ENCODE measurements at regions not wholly inside any gene's neighbourhood (a gene's known extent, or its start where the extent isn't known, plus 50 kb on each side); places are given as distances from the start of the nearest gene placed in this dataset.

GRCh38 chr13:103370790-103371189 is 304.6 kb upstream of the SLC10A2 start:
- Histone ChIP-seq H3K79me1 (ENCODE audit: low read depth, low read length) (no peaks in the 10 kb centered on the region), H3K4me3 (ENCODE audit: extremely low read depth in 1 of 4, insufficient read depth in 2 of 4, low read depth in 3 of 4, low read length in 4 of 4) (no peak overlapping the region), H3K4me1 (replicated peaks in 1 of 4; ENCODE audit: control insufficient read depth in 3 of 4, insufficient read depth in 4 of 4, low read length in 3 of 4) (no peaks in the 10 kb centered on the region), H3K14ac (ENCODE audit: insufficient read length) (no peak overlapping the region), H4K91ac (replicated peaks; ENCODE audit: insufficient read length, low read length) (no peak overlapping the region), H3K4ac (replicated peaks; ENCODE audit: insufficient read length, low read depth, low read length) (no peak overlapping the region), H3K23me2 (ENCODE audit: low read depth, low read length) (no peaks in the 10 kb centered on the region), H3K36me3 (ENCODE audit: control insufficient read depth in 2 of 4, insufficient read depth in 4 of 4, low read length in 3 of 4) (no peaks in the 10 kb centered on the region), H3K27ac (ENCODE audit: low read depth, low read length) (no peak overlapping the region), H2AFZ (ENCODE audit: low read length) (no peak overlapping the region), H3K18ac (ENCODE audit: extremely low read depth, low read length) (no peak overlapping the region), H2BK20ac (ENCODE audit: low read length) (no peak overlapping the region), H3K79me2 (ENCODE audit: control insufficient read depth in 1 of 2, insufficient read depth in 2 of 2, low read length in 2 of 2) (no peaks in the 10 kb centered on the region), H2BK15ac (ENCODE audit: low read length) (no peak overlapping the region), H4K20me1 (replicated peaks in 1 of 2; ENCODE audit: control insufficient read depth in 1 of 2, insufficient read depth in 2 of 2, low read length in 2 of 2) (no peaks in the 10 kb centered on the region), H2BK12ac (ENCODE audit: low read depth, low read length) (no peak overlapping the region), H3K9me3 (ENCODE audit: insufficient read depth in 2 of 2, low read depth in 1 of 2, low read length in 1 of 2) (no peaks in the 10 kb centered on the region), H2AK5ac (ENCODE audit: low read depth, low read length) (no peak overlapping the region), H2BK120ac (replicated peaks; ENCODE audit: low read depth, low read length) (no peak overlapping the region), H3K9ac (replicated peaks in 1 of 4; ENCODE audit: extremely low read depth in 1 of 4, low read depth in 3 of 4, low read length in 3 of 4) (no peak overlapping the region), H3K23ac (ENCODE audit: insufficient read length) (no peak overlapping the region), H3K27me3 (replicated peaks in 1 of 4; ENCODE audit: control insufficient read depth in 3 of 4, extremely low read depth in 1 of 4, insufficient read depth in 3 of 4, low read length in 3 of 4) (no peaks in the 10 kb centered on the region), H4K5ac (ENCODE audit: insufficient read length, low read depth, low read length) (no peak overlapping the region), H4K8ac (ENCODE audit: extremely low read depth, insufficient read depth, low read length) (no peak overlapping the region), H3K4me2 (ENCODE audit: insufficient read depth in 1 of 2, low read depth in 2 of 2, low read length in 2 of 2) (no peak overlapping the region), H2BK5ac (ENCODE audit: low read depth, low read length) (no peak overlapping the region), H3K56ac (replicated peaks; ENCODE audit: insufficient read length, low read depth, low read length) (no peak overlapping the region)
- WGBS, 2 experiments (ENCODE audit: extremely low coverage in 1 of 2, insufficient coverage in 1 of 2, insufficient read length in 1 of 2, insufficient replicate concordance in 2 of 2, low coverage in 1 of 2, low lambda C conversion rate in 2 of 2, missing lambda C conversion rate in 1 of 2): 95% methylated on average over 1 of the region's 1 CpG; no CpG with 5 or more reads in 1 of the 2 experiments
- ChIA-PET POLR2A (ENCODE audit: partially characterized antibody) (interaction anchor here (0.5 kb wide), 1 partner anchor 28 kb away, joined by 3 read pairs; no protein-coding TSS in a partner anchor), CTCF (ENCODE audit: partially characterized antibody) (no interaction called here)
- FAIRE-seq: no peak
- no peak for DNase-seq (ENCODE audit: low read depth in 1 of 2, low spot score in 2 of 2)
- TF ChIP-seq CTCF (IDR thresholded peaks at IDR 0.05; ENCODE audit: control extremely low read depth in 1 of 3, insufficient read depth in 1 of 3, low read depth in 1 of 3, low read length in 3 of 3): no peak
- TF ChIP-seq CEBPB (IDR thresholded peaks at IDR 0.05; ENCODE audit: low read depth, low read length): no peak
- TF ChIP-seq EGR1 (IDR thresholded peaks at IDR 0.05; ENCODE audit: borderline replicate concordance, low read depth, low read length): no peak
- TF ChIP-seq TCF12 (IDR thresholded peaks at IDR 0.05; ENCODE audit: low read depth, low read length): no peak
- no peak for TF ChIP-seq CREB1 (IDR thresholded peaks at IDR 0.05)
- TF ChIP-seq POLR2A (IDR thresholded peaks at IDR 0.05; ENCODE audit: control extremely low read depth in 1 of 2, low read depth in 2 of 2, low read length in 2 of 2): no peak
- TF ChIP-seq CTBP2 (IDR thresholded peaks at IDR 0.05; ENCODE audit: borderline replicate concordance, insufficient read depth, insufficient read length, low read length): no peak
- no peak for TF ChIP-seq TEAD4 (IDR thresholded peaks at IDR 0.05; ENCODE audit: low read depth, low read length)
- TF ChIP-seq SP4 (IDR thresholded peaks at IDR 0.05; ENCODE audit: low read length): no peak
- TF ChIP-seq RBBP5 (IDR thresholded peaks at IDR 0.05; ENCODE audit: borderline replicate concordance, low read depth, low read length): no peak
- TF ChIP-seq BRCA1 (IDR thresholded peaks at IDR 0.05; ENCODE audit: low read depth, low read length): no peak
- no peak for TF ChIP-seq ATF3 (IDR thresholded peaks at IDR 0.05; ENCODE audit: insufficient read depth, low read depth, low read length)
- no peak for TF ChIP-seq HDAC2 (IDR thresholded peaks at IDR 0.05; ENCODE audit: borderline replicate concordance in 1 of 2, low read depth in 2 of 2, low read length in 2 of 2)
